ENCODE measurements at regions not wholly inside any gene's neighbourhood (a gene's known extent, or its start where the extent isn't known, plus 50 kb on each side); places are given as distances from the start of the nearest gene placed in this dataset.

GRCh38 chr10:113292743-113293142, 260.1 kb upstream of the HABP2 start:
- WGBS = 90% methylated on average over 5 of the region's 5 CpGs
- intact Hi-C loops (cut with DNase I) = no loop called here

GRCh38 chr10:113293167-113293566, 259.7 kb upstream of the HABP2 start:
- intact Hi-C loops (cut with DNase I) = no loop called here
- Histone ChIP-seq H3K9me3 (ENCODE audit: control insufficient read depth, low read length) (no peaks in the 10 kb centered on the region), H3K4me1 (ENCODE audit: control insufficient read depth, insufficient read depth, low read length) (no peaks in the 10 kb centered on the region), H3K4me3 (ENCODE audit: low read length) (no peak overlapping the region), H3K27me3 (ENCODE audit: control insufficient read depth, insufficient read depth) (no peaks in the 10 kb centered on the region), H3K27ac (ENCODE audit: low read length) (no peak overlapping the region)
- WGBS = 86% methylated on average over 4 of the region's 4 CpGs
- ATAC-seq = no peak
- no peak for DNase-seq

More at GRCh38 chr10:113292743-113293142, 260.1 kb upstream of the HABP2 start:
- ATAC-seq = no peak
- Histone ChIP-seq H3K27me3 (ENCODE audit: control insufficient read depth, insufficient read depth) (no peaks in the 10 kb centered on the region), H3K4me1 (ENCODE audit: control insufficient read depth, insufficient read depth, low read length) (no peaks in the 10 kb centered on the region), H3K4me3 (ENCODE audit: low read length) (no peak overlapping the region), H3K9me3 (ENCODE audit: control insufficient read depth, low read length) (no peaks in the 10 kb centered on the region), H3K27ac (ENCODE audit: low read length) (no peak overlapping the region)
- no peak for DNase-seq

DNA sequence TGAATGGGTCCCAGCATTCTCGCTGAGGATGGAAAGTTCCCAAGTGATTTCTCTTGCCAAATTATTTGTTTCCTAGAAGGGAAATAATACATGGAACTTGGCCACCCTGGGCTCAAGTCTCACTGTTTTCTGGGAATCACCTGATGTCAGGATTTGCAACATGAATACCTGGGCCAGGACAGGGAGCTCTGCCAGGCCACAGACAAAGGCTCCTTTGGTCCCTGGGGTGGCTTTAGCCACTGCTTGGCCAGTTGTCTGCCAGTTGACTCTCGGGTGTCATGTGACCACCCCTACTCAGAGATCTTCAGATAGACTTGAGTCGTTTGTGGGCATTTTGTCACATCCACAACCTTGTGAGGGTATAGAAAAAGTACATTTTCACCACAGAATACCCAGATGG, 258.0 kb upstream of the HABP2 start:
- Histone ChIP-seq H3K27ac (ENCODE audit: low read length) (no peak overlapping the region), H3K4me1 (ENCODE audit: control insufficient read depth, insufficient read depth, low read length) (no peaks in the 10 kb centered on the region), H3K4me3 (ENCODE audit: low read length) (no peak overlapping the region), H3K27me3 (ENCODE audit: control insufficient read depth, insufficient read depth) (no peaks in the 10 kb centered on the region), H3K9me3 (ENCODE audit: control insufficient read depth, low read length) (no peaks in the 10 kb centered on the region)
- WGBS = 85% methylated on average over 3 of the region's 3 CpGs
- DNase-seq (no peak), ATAC-seq (no peak)
- intact Hi-C loops (cut with DNase I) = no loop called here

DNA sequence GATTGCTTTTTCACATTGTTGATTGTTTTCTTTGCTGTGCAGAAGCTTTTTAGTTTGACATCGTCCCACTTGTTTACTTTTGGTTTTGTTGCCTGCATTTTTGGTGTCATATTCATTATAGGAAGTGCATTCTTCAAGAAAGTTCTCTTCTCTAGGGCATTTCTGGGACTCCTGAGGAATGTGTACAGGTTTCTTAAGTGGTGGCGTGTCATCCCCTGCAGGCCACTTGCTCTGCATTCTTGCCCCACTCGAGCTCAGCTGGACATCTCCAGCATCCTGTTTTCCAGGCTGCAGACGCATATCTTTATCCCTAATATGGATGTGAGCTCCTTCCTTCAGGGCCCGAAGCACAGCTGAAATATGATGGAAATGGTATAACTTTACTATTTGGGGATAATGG, 255.6 kb upstream of the HABP2 start:
- H3K4me1 ChIP-seq (ENCODE audit: control insufficient read depth, insufficient read depth, low read length) = no peaks in the 10 kb centered on the region
- intact Hi-C loops (cut with DNase I) = no loop called here
- 59% methylated on average over 5 of the region's 5 CpGs for WGBS
- H3K27ac ChIP-seq (ENCODE audit: low read length) = no peak overlapping the region
- ATAC-seq (no peak), DNase-seq (no peak)
- H3K9me3 ChIP-seq (ENCODE audit: control insufficient read depth, low read length) = no peaks in the 10 kb centered on the region
- no peak overlapping the region for H3K4me3 ChIP-seq (ENCODE audit: low read length)
- H3K27me3 ChIP-seq (ENCODE audit: control insufficient read depth, insufficient read depth) = no peaks in the 10 kb centered on the region

DNA sequence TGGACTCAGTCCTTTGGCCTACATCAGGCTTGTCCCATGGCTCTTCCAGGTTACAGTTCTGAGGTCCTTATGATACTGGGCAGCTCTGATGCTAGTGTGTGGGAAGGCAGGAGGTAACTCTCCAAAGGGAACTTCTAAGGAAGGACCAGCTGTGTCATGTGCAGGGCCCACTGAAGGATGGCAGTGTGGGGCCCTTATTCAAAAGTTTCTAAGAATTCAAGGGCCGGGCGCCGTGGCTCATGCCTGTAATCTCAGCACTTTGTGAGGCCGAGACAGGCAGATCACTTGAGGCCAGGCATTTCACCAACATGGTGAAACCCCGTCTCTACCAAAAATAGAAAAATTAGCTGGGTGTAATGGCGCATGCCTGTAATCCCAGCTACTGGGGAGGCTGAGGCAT, 254.2 kb upstream of the HABP2 start:
- 95% methylated on average over 6 of the region's 6 CpGs for WGBS
- Histone ChIP-seq H3K4me3 (ENCODE audit: low read length) (no peak overlapping the region), H3K27ac (ENCODE audit: low read length) (no peak overlapping the region), H3K9me3 (ENCODE audit: control insufficient read depth, low read length) (no peaks in the 10 kb centered on the region), H3K27me3 (ENCODE audit: control insufficient read depth, insufficient read depth) (no peaks in the 10 kb centered on the region), H3K4me1 (ENCODE audit: control insufficient read depth, insufficient read depth, low read length) (no peaks in the 10 kb centered on the region)
- intact Hi-C loops (cut with DNase I) = no loop called here
- ATAC-seq = no peak
- no peak for DNase-seq

- H3K9me3 ChIP-seq (ENCODE audit: control insufficient read depth, low read length) = no peaks in the 10 kb centered on the region
- DNase-seq (no peak), ATAC-seq (no peak)
- no peak overlapping the region for H3K4me3 ChIP-seq (ENCODE audit: low read length)
- H3K27ac ChIP-seq (ENCODE audit: low read length) = no peak overlapping the region
- peaks cover 2% of the 10 kb centered on the region for H3K27me3 ChIP-seq (ENCODE audit: control insufficient read depth, insufficient read depth)
- intact Hi-C loops (cut with DNase I) = no loop called here
- no peaks in the 10 kb centered on the region for H3K4me1 ChIP-seq (ENCODE audit: control insufficient read depth, insufficient read depth, low read length)
Observed at GRCh38 chr10:113300201-113300600, 252.7 kb upstream of the HABP2 start.

GRCh38 chr10:113300617-113301016, 252.2 kb upstream of the HABP2 start:
- H3K27me3 ChIP-seq (ENCODE audit: control insufficient read depth, insufficient read depth) = peaks cover 2% of the 10 kb centered on the region
- intact Hi-C loops (cut with DNase I) = no loop called here
- no peak for DNase-seq
- H3K9me3 ChIP-seq (ENCODE audit: control insufficient read depth, low read length) = no peaks in the 10 kb centered on the region
- 82% methylated on average over 3 of the region's 3 CpGs for WGBS
- no peaks in the 10 kb centered on the region for H3K4me1 ChIP-seq (ENCODE audit: control insufficient read depth, insufficient read depth, low read length)
- no peak for ATAC-seq
- no peak overlapping the region for H3K4me3 ChIP-seq (ENCODE audit: low read length)
- no peak overlapping the region for H3K27ac ChIP-seq (ENCODE audit: low read length)

DNA sequence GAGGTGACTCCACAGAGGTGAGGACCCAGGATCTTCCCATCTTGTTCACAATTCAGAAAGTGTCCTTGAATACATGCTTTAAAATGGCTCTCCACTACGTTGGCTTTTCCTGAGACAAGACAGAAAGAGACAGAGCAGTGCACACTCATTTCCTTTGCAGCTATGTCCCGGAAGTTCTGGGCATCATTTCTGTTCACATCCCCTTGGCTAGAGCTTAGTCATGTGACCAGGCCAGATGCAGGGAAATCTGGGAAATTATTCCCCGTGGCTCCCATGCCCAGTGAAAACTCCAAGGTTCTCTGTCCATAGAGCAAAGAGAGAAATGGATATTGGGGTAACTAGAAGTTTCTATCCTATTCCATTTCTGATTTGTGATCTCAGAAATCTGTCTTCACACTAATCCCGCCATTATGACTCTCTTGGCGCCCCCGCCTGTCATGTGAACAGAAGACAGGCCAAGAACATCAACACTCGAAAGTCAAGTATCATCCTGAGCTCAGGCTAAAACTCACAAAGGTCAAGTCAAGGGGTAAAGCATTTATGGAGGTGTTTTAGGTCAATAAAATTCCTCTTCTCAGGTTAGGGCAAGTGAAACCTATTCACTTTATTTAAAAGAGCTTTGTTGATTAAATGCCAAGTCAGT, 251.4 kb upstream of the HABP2 start:
- Histone ChIP-seq H3K4me3 (ENCODE audit: low read length) (no peak overlapping the region), H3K27ac (ENCODE audit: low read length) (no peak overlapping the region), H3K9me3 (ENCODE audit: control insufficient read depth, low read length) (no peaks in the 10 kb centered on the region), H3K4me1 (ENCODE audit: control insufficient read depth, insufficient read depth, low read length) (no peaks in the 10 kb centered on the region), H3K27me3 (ENCODE audit: control insufficient read depth, insufficient read depth) (peaks cover 2% of the 10 kb centered on the region)
- ATAC-seq (no peak), DNase-seq (peak in 1 of 3 donors; percentile 42)
- intact Hi-C loops (cut with DNase I) = no loop called here
- 73% methylated on average over 7 of the region's 7 CpGs for WGBS

DNA sequence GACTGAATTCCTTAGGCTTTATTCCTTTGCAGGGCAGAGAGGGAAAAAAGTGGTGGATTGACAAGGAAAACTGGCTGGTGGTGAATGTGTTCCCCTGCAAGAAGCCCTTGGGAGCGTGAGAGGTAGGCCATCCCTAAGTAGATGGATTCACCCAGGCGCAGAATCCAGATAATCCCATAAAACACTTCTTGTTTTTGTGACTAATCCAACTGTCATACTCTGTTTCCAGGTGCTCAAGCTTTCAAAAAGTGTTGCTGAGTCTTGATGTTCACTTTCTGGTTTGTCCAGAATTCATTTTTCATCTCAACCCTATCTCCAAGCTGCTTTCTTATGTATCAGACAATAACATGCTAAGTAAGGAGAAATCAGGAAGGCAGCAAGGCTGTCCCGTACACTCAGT, 250.8 kb upstream of the HABP2 start:
- intact Hi-C loops (cut with DNase I) = no loop called here
- Histone ChIP-seq H3K4me1 (ENCODE audit: control insufficient read depth, insufficient read depth, low read length) (no peaks in the 10 kb centered on the region), H3K27ac (ENCODE audit: low read length) (no peak overlapping the region), H3K9me3 (ENCODE audit: control insufficient read depth, low read length) (no peaks in the 10 kb centered on the region), H3K27me3 (ENCODE audit: control insufficient read depth, insufficient read depth) (peaks cover 2% of the 10 kb centered on the region), H3K4me3 (ENCODE audit: low read length) (no peak overlapping the region)
- 85% methylated on average over 3 of the region's 3 CpGs for WGBS
- no peak for ATAC-seq
- no peak for DNase-seq

GRCh38 chr10:113303544-113304146, 249.2 kb upstream of the HABP2 start:
- ATAC-seq = no peak

DNA sequence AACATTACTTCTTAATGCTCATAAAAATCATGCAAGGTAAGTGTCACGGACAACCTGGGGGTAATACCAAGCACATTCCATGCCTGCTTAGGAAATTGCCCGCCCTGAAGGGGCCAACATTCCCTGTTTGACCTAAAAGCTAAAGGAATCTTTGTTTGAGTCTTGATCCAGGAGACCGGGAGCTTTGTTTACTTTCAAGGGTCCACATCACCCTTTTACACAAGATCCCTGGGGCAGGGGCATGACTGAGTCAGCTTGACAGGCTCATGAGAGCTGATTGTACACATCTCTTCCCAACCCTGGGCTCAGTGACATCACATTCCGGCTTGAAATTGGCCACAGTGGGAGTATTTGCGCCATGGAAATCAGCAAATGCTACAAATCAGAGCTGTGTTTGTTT, 248.1 kb upstream of the HABP2 start:
- WGBS = 82% methylated on average over 5 of the region's 5 CpGs
- intact Hi-C loops (cut with DNase I) = no loop called here
- H3K27me3 ChIP-seq (ENCODE audit: control insufficient read depth, insufficient read depth) = peaks cover 2% of the 10 kb centered on the region
- H3K4me1 ChIP-seq (ENCODE audit: control insufficient read depth, insufficient read depth, low read length) = no peaks in the 10 kb centered on the region
- no peaks in the 10 kb centered on the region for H3K9me3 ChIP-seq (ENCODE audit: control insufficient read depth, low read length)
- no peak overlapping the region for H3K27ac ChIP-seq (ENCODE audit: low read length)
- DNase-seq (no peak), ATAC-seq (no peak)
- no peak overlapping the region for H3K4me3 ChIP-seq (ENCODE audit: low read length)

More at GRCh38 chr10:113303544-113304146, 249.2 kb upstream of the HABP2 start:
- no peak overlapping the region for H3K27ac ChIP-seq (ENCODE audit: low read length)
- no peaks in the 10 kb centered on the region for H3K9me3 ChIP-seq (ENCODE audit: control insufficient read depth, low read length)
- 80% methylated on average over 7 of the region's 7 CpGs for WGBS
- H3K4me3 ChIP-seq (ENCODE audit: low read length) = no peak overlapping the region
- H3K27me3 ChIP-seq (ENCODE audit: control insufficient read depth, insufficient read depth) = peaks cover 2% of the 10 kb centered on the region
- intact Hi-C loops (cut with DNase I) = no loop called here
- no peak for DNase-seq
- H3K4me1 ChIP-seq (ENCODE audit: control insufficient read depth, insufficient read depth, low read length) = no peaks in the 10 kb centered on the region

DNA sequence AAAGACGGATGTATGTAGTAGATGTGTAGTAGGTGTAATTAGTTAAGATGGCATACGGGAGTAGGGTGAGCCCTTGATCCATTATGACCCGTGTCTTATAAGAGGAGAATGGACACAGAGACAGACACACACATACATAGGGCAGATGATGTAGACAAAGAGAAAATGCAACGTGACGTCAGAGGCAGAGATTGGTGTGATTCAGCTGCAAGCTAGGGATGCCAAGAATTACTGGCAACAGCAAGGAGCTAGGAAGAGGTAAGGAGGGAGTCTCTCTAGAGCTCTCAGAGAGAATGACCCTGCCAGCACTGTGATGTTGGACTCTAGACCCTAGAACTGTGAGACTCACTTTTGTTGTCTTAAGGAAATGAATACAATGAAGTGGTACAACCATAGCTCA, 247.0 kb upstream of the HABP2 start:
- no peak for DNase-seq
- H3K4me3 ChIP-seq (ENCODE audit: low read length) = no peak overlapping the region
- no peaks in the 10 kb centered on the region for H3K9me3 ChIP-seq (ENCODE audit: control insufficient read depth, low read length)
- H3K4me1 ChIP-seq (ENCODE audit: control insufficient read depth, insufficient read depth, low read length) = no peaks in the 10 kb centered on the region
- peak in 1 of 2 donors; percentile 70 for ATAC-seq
- WGBS = 63% methylated on average over 5 of the region's 5 CpGs
- intact Hi-C loops (cut with DNase I) = no loop called here
- H3K27ac ChIP-seq (ENCODE audit: low read length) = no peak overlapping the region
- peaks cover 2% of the 10 kb centered on the region for H3K27me3 ChIP-seq (ENCODE audit: control insufficient read depth, insufficient read depth)

All from right cardiac atrium (tissue), 5 donors.